HG03575 (cell line): ENCODE measurements at regions not wholly inside any gene's neighbourhood (a gene's known extent, or its start where the extent isn't known, plus 50 kb on each side); places are given as distances from the start of the nearest gene placed in this dataset.
"Not testable (repeated sequence)": the region's sequence is repeated elsewhere in the genome, so short reads cannot be mapped to it uniquely, and the experiment has no call there.

Experiments
- ATAC-seq: cut with Tn5 transposase; IDR thresholded peaks from one replicate; pipeline ENCODE4 v1.9.1; 2021; ENCODE audit not compliant: unreplicated experiment, insufficient number of reproducible peaks, low FRiP score; ENCODE audit errors: extremely low read depth

GRCh38 chr14:87676814-87677437, 316.1 kb downstream of the GALC start:
- no peak for ATAC-seq

DNA sequence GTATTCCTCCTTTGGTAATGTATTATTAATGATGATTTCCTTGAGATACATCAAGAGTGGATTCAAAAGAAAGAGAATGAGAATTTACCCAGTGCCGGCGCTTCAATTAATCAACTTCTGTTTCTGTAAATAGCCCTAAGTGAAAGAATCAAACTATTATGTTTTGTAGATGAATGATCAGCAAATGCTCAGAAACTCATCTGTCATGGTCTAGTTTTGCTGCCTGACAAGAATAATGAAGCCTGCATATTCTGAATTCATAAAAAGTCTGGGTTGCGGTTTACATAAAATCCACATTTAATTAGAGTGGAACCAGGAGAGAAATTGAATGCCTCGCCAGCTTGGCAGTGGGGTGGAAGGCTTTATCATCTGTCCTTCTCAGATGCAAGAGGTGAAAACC, 325.3 kb downstream of the GALC start:
- no peak for ATAC-seq

- no peak for ATAC-seq
These were observed 336.7 kb downstream of the GALC start for GRCh38 chr14:87656315-87656714.

GRCh38 chr14:87652278-87652677, 340.7 kb downstream of the GALC start:
- no peak for ATAC-seq

- ATAC-seq = no peak
These were observed 348.3 kb downstream of the GALC start for GRCh38 chr14:87644689-87645088.

GRCh38 chr14:87643005-87643404, 350.0 kb downstream of the GALC start:
- no peak for ATAC-seq

GRCh38 chr14:87640553-87640952, 352.4 kb downstream of the GALC start:
- ATAC-seq = no peak

DNA sequence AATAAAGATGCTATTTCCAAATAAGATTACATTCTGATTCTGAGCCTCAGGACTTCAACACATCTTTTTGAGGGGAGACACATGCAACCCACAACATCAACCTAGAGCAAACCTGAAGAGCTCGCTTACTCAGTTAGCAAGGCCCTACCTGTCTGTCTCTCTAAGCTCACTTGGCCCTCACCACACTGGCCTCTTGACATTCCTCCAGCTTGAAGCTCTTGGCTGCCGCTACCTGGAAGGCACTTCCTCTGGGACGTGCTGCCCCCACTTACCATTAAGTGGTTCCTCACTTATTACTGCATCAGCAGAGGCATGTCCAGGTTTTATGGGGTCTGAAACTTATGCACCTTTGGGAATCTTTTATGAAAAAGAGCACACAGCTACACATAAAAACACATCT, 354.8 kb downstream of the GALC start:
- ATAC-seq = no peak

- no peak for ATAC-seq
These were observed 357.5 kb downstream of the GALC start for GRCh38 chr14:87635442-87635841.

GRCh38 chr14:87632796-87633195, 360.2 kb downstream of the GALC start:
- no peak for ATAC-seq

DNA sequence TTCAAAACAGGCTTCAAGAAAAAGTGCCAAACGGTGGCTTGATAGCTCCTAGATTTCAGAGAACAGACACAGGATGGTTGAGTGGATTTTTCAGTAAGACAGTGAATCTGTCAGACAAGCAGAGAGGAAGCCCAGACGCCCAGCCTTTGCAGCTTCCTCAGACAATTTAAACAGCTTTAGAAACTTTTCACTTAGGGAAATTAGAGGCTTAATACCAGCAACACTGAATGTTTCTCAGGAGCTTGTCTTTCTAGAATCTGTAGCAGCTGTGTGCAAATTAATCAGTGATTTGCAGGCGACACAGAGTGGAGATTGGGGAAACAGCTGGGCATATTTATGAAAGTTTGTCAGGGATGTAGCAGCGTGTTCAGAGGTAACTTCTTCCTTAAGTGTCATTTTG, 362.1 kb downstream of the GALC start:
- no peak for ATAC-seq

- ATAC-seq = no peak
These were observed 363.2 kb downstream of the GALC start for GRCh38 chr14:87629788-87630187.

DNA sequence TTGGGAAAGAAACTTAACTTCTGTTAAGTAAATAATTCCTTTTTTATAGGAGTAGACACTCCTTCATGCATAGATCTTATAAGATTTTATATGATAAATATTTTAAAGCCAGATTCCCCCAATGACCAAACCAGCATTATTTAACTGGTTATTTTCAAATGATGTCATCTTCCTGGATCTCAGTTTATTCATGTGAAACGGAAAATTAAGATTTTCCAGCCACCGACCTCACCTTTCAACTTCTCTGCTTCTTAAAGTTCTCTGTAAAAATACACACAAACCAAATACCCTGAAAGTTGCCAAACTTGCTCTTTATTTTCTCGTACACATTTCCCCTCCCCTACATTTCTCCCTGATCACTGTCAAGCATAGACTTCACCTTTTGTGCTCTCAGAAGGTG, 364.2 kb downstream of the GALC start:
- no peak for ATAC-seq

DNA sequence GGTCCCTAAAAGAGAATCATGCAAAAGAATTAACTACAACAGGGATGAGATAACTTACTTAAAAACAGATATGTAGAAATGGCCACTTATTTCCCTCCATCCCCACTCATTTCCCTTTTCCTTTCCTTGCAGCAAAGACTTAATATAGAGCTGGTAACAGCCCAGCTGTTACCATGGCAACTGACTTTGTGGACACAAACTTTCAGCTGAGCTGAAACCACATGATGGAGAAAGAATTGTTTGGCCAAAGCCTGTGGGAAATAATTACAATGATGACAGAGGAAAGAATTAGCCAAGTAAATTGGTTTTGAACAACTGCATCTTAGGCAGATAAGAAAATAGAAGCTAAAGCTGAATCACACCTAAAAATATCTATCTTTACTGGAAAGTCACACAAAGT, 364.9 kb downstream of the GALC start:
- ATAC-seq = no peak

DNA sequence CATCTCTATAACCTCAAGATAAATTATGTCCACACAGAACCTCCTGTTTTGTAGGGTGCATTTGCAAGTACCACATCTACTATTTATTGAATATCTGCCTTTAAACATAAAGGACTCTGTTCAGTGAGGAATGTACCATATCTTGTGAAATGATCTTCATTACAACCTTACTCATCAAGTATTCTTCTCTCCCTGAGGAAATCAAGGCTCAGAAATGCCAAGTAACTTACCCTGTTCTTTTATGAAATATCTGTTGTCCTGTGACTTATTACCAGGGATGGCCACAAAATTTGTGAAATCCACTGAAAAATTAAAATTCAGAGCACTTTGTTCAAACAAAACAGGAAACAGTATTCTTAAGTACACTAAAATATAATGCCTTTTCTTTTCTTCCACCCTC, 366.7 kb downstream of the GALC start:
- no peak for ATAC-seq

DNA sequence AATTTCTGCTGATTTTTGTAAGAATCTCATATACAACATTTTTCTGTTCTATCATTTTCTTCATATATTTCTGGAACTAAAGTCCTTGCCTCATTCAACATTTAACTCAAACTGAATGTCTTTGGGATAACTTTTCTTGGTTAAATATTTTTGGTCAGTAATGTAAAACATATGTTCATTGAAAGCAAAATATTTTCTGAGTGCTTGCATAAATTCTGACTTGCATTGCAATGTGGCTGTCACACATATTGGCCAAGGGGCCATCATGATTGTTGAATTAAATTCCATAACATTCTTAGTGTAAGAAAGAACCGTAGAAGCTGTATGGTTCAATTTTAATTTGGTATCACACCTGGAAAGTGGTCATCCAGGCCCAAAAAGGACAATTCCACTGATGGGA, 369.4 kb downstream of the GALC start:
- no peak for ATAC-seq

DNA sequence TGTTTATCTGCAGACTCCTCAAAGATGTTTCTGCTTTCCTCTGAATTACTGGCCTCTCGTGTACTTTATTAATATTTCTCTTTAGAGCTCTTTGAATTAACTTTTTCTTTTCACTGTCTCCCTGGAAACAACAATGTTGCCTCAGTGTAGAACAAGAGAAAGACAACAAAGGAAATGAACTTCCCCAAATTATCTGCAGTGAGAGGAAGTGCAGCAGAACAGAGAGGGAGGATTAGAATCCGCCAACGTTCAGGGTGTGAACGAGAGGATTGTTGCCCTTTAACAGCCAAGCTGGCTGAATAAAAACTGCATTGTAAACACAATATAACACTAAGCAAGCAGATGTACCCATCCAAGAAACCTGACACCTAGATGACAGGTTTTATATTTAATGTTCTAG, 375.9 kb downstream of the GALC start:
- ATAC-seq = no peak

DNA sequence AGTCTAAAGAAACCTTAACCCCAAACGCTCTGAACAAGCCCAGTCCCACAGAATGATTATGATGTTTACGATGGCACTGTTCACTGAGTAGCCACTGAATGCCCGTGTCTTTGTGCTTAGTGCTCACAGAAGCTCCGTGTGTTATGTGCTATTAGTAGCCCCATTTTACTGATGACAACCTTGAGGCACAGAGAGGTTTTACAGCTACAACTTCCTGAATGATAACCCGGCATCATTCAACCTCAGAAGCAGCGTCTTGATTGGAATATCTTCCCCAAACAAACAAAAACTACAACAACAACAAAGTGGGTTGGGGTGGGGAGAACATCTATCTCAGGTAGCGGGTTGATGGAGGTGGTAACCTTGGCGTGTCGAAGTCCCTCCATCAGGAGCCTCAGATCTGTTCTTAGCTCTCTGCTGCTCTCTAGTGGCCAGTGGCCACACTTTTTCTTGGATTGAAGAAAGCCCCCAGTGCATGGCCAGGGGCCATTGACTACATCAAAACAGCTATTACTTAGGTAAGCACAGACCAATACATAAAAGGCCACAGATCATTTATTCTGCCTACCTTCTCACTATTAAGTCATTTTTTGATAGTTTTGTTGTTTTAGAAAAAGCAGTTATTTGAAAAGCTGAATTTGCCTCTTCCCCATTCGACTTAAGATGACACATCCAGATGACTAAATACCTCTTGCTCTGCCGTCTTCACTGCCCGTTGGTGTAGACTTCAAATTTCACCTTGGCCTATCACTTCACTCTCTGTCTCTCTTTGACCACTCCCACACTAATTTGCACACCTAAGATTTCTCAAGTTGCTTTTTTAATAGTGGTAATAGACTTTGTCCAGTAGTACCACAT, 376.9 kb downstream of the GALC start:
- ATAC-seq = no peak

- ATAC-seq = no peak
These were observed 377.9 kb downstream of the GALC start for GRCh38 chr14:87615047-87615446.

- no peak for ATAC-seq
These were observed 379.1 kb downstream of the GALC start for GRCh38 chr14:87613881-87614280.

- ATAC-seq = not testable (repeated sequence)
These were observed 385.9 kb downstream of the GALC start for GRCh38 chr14:87607056-87607455.
